ENCODE measurements at regions not wholly inside any gene's neighbourhood (a gene's known extent, or its start where the extent isn't known, plus 50 kb on each side); places are given as distances from the start of the nearest gene placed in this dataset.

- POLR2A ChIA-PET (ENCODE audit: partially characterized antibody) = no interaction called here
- DNase-seq (ENCODE audit: low read depth in 1 of 2, low spot score in 2 of 2) (no peak), FAIRE-seq (no peak)
- H3K14ac ChIP-seq (ENCODE audit: insufficient read length) = no peak overlapping the region
- no peaks in the 10 kb centered on the region for H3K23me2 ChIP-seq (ENCODE audit: low read depth, low read length)
- no peak overlapping the region for H3K4me3 ChIP-seq (ENCODE audit: extremely low read depth in 1 of 4, insufficient read depth in 2 of 4, low read depth in 3 of 4, low read length in 4 of 4)
- TF ChIP-seq GABPA (IDR thresholded peaks at IDR 0.05; ENCODE audit: borderline replicate concordance, insufficient read depth, low read length) (no peak), SP2 (IDR thresholded peaks at IDR 0.05; ENCODE audit: low read length) (no peak), TBP (IDR thresholded peaks at IDR 0.05; ENCODE audit: low read depth, low read length) (no peak), CTBP2 (IDR thresholded peaks at IDR 0.05; ENCODE audit: borderline replicate concordance, insufficient read depth, insufficient read length, low read length) (no peak), BACH1 (IDR thresholded peaks at IDR 0.05; ENCODE audit: low read length) (no peak), ATF3 (IDR thresholded peaks at IDR 0.05; ENCODE audit: insufficient read depth, low read depth, low read length) (no peak), HDAC6 (IDR thresholded peaks at IDR 0.05; ENCODE audit: low read depth, low read length) (no peak), RFX5 (IDR thresholded peaks at IDR 0.05; ENCODE audit: borderline replicate concordance, low read depth, low read length) (no peak), TEAD4 (IDR thresholded peaks at IDR 0.05; ENCODE audit: low read depth, low read length) (no peak), POU5F1 (IDR thresholded peaks at IDR 0.05; ENCODE audit: low read depth, low read length) (no peak), CBX5 (IDR thresholded peaks at IDR 0.05; ENCODE audit: low read depth, low read length) (no peak), CEBPB (IDR thresholded peaks at IDR 0.05; ENCODE audit: low read depth, low read length) (no peak), NANOG (IDR thresholded peaks at IDR 0.05; ENCODE audit: insufficient read depth, low read depth, low read length, poor library complexity, severe bottlenecking) (no peak)
- no peak overlapping the region for H3K4me2 ChIP-seq (ENCODE audit: insufficient read depth in 1 of 2, low read depth in 2 of 2, low read length in 2 of 2)
- H3K79me2 ChIP-seq (ENCODE audit: control insufficient read depth in 1 of 2, insufficient read depth in 2 of 2, low read length in 2 of 2) = no peaks in the 10 kb centered on the region
- H2AFZ ChIP-seq (ENCODE audit: low read length) = no peak overlapping the region
- no peak overlapping the region for H3K56ac ChIP-seq (replicated peaks; ENCODE audit: insufficient read length, low read depth, low read length)
- no peak overlapping the region for H3K23ac ChIP-seq (ENCODE audit: insufficient read length)
- no peaks in the 10 kb centered on the region for H4K20me1 ChIP-seq (replicated peaks in 1 of 2; ENCODE audit: control insufficient read depth in 1 of 2, insufficient read depth in 2 of 2, low read length in 2 of 2)
- peaks cover 0 to 1% (median 0%) of the 10 kb centered on the region in 4 experiments; a peak in 2 of 8 replicates for H3K36me3 ChIP-seq (ENCODE audit: control insufficient read depth in 2 of 4, insufficient read depth in 4 of 4, low read length in 3 of 4)
- no peaks in the 10 kb centered on the region; a peak in 2 of 4 replicates for H3K9me3 ChIP-seq (ENCODE audit: insufficient read depth in 2 of 2, low read depth in 1 of 2, low read length in 1 of 2)
- H2BK120ac ChIP-seq (replicated peaks; ENCODE audit: low read depth, low read length) = no peak overlapping the region
- no peak overlapping the region for H3K9ac ChIP-seq (replicated peaks in 1 of 4; ENCODE audit: extremely low read depth in 1 of 4, low read depth in 3 of 4, low read length in 3 of 4)
- H4K91ac ChIP-seq (replicated peaks; ENCODE audit: insufficient read length, low read length) = no peak overlapping the region
- no peak overlapping the region for H4K8ac ChIP-seq (ENCODE audit: extremely low read depth, insufficient read depth, low read length)
- no peak overlapping the region for H4K5ac ChIP-seq (ENCODE audit: insufficient read length, low read depth, low read length)
- CTCF ChIA-PET (ENCODE audit: partially characterized antibody) = no interaction called here
- no peaks in the 10 kb centered on the region for H3K27me3 ChIP-seq (replicated peaks in 1 of 4; ENCODE audit: control insufficient read depth in 3 of 4, extremely low read depth in 1 of 4, insufficient read depth in 3 of 4, low read length in 3 of 4)
- no peaks in the 10 kb centered on the region for H3K79me1 ChIP-seq (ENCODE audit: low read depth, low read length)
- no peak overlapping the region for H2BK12ac ChIP-seq (ENCODE audit: low read depth, low read length)
- no peak overlapping the region for H3K18ac ChIP-seq (ENCODE audit: extremely low read depth, low read length)
- 88% methylated on average over 3 of the region's 3 CpGs; no CpG with 5 or more reads in 1 of the 2 experiments for WGBS, 2 experiments (ENCODE audit: extremely low coverage in 1 of 2, insufficient coverage in 1 of 2, insufficient read length in 1 of 2, insufficient replicate concordance in 2 of 2, low coverage in 1 of 2, low lambda C conversion rate in 2 of 2, missing lambda C conversion rate in 1 of 2)
- H2AK5ac ChIP-seq (ENCODE audit: low read depth, low read length) = no peak overlapping the region
- H3K4me1 ChIP-seq (replicated peaks in 1 of 4; ENCODE audit: control insufficient read depth in 3 of 4, insufficient read depth in 4 of 4, low read length in 3 of 4) = peaks cover 0 to 4% (median 0%) of the 10 kb centered on the region in 4 experiments; a peak in 1 of 7 replicates
- no peak overlapping the region for H2BK20ac ChIP-seq (ENCODE audit: low read length)
- H3K27ac ChIP-seq (ENCODE audit: low read depth, low read length) = no peak overlapping the region
- no peak overlapping the region for H2BK5ac ChIP-seq (ENCODE audit: low read depth, low read length)
- no peak overlapping the region for H2BK15ac ChIP-seq (ENCODE audit: low read length)
- H3K4ac ChIP-seq (replicated peaks; ENCODE audit: insufficient read length, low read depth, low read length) = no peak overlapping the region
These were observed 491.2 kb upstream of the ATXN8OS start for GRCh38 chr13:69616396-69616795.

Data from H1 (cell line).